SJSA1 (cell line): ENCODE measurements at regions not wholly inside any gene's neighbourhood (a gene's known extent, or its start where the extent isn't known, plus 50 kb on each side); places are given as distances from the start of the nearest gene placed in this dataset.

Experiments used
- DNase-seq, 2 experiments: peaks; one replicate each; pipeline ENCODE4 v3.0.0-alpha.2; 2015 to 2020; ENCODE audit warnings: low spot score in 2 of 2, low read depth in 1 of 2
- H3K27ac ChIP-seq: fragments of 250-450 bp; sonication (Bioruptor Pico); 2 replicates; pipeline ENCODE4 v1.5.1; 2020; ENCODE audit warnings: mild to moderate bottlenecking, moderate library complexity
- H3K27me3 ChIP-seq: fragments of 250-450 bp; sonication (Bioruptor Pico); replicated peaks from 2 replicates; pipeline ENCODE4 v1.5.1; 2020; ENCODE audit warnings: mild to moderate bottlenecking, moderate library complexity
- H3K36me3 ChIP-seq: fragments of 250-450 bp; sonication (Bioruptor Pico); 2 replicates; pipeline ENCODE4 v1.5.1; 2020; ENCODE audit warnings: mild to moderate bottlenecking
- H3K4me1 ChIP-seq: fragments of 250-450 bp; sonication (Bioruptor Pico); replicated peaks from 2 replicates; pipeline ENCODE4 v1.6.1; 2021; ENCODE audit warnings: mild to moderate bottlenecking
- H3K4me3 ChIP-seq: fragments of 250-450 bp; sonication (Bioruptor Pico); 2 replicates; pipeline ENCODE4 v1.5.1; 2020; ENCODE audit warnings: mild to moderate bottlenecking
- H3K9me3 ChIP-seq: fragments of 250-450 bp; sonication (Bioruptor Pico); replicated peaks from 2 replicates; pipeline ENCODE4 v1.5.1; 2020; ENCODE audit warnings: mild to moderate bottlenecking

- DNase-seq: no peak
- Histone ChIP-seq H3K4me1 (peaks cover 17% of the 10 kb centered on the region), H3K9me3 (no peaks in the 10 kb centered on the region), H3K27me3 (no peaks in the 10 kb centered on the region), H3K36me3 (no peaks in the 10 kb centered on the region), H3K27ac (no peak overlapping the region), H3K4me3 (no peak overlapping the region)
Observed at GRCh38 chr14:100442498-100443490, 119.7 kb downstream of the SLC25A47 start.

DNA sequence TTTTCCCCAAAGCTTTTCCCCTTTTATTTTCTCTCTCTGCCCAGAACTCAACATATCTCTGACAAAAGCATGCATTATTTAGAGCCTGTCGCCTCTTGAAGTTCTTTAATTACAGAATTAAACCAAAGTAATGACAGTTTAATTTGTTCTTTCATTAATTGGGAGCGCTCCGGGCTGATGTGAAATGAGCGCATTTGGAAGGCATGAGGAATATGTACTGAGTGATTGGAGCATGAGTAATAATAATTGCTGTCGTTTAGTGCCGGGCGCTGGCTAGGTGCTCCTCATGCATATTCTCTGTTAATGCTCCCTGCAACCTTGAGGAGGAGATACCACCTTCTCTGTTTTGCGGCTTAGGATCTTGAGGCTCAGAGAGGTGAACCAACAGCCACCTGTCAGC lies 120.5 kb downstream of the SLC25A47 start:
- DNase-seq: no peak
- no peaks in the 10 kb centered on the region for H3K36me3 ChIP-seq
- H3K27ac ChIP-seq: no peak overlapping the region
- H3K9me3 ChIP-seq: no peaks in the 10 kb centered on the region
- H3K4me3 ChIP-seq: no peak overlapping the region
- H3K27me3 ChIP-seq: no peaks in the 10 kb centered on the region
- H3K4me1 ChIP-seq: peaks cover 17% of the 10 kb centered on the region

DNA sequence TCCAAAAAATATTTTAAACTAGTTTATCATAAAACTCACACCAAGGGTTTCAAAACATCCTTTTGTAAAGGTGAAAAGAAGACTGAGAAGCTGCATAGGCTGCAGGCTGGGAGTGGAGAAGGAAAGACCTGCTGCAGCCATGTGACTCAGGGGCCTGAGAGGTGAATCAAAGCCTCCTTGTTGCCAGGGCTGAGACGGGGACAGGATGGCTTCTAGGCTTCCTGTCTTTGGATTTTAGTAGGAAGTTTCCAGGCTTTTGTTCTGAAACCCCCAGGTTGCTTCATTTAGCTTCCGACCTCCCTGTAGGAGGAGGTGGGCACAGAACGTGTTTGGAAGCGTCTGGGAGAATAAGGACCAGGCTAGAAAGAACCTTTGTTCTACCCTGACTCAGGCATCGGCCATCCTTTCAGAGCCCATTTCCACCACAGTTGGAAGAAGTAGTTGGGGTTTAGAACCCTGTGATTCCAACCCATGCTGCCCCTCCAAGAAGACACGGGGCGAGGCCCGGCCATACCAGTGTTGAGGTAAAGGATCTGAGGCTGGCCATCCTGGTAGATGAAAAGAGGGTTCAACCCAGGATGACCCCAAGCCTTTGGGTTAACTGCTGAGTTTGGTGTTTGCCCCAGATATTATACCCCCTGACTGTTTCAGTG lies 122.4 kb downstream of the SLC25A47 start:
- no peaks in the 10 kb centered on the region for H3K36me3 ChIP-seq
- H3K27ac ChIP-seq: no peak overlapping the region
- no peaks in the 10 kb centered on the region for H3K9me3 ChIP-seq
- no peaks in the 10 kb centered on the region for H3K27me3 ChIP-seq
- no peak for DNase-seq
- H3K4me3 ChIP-seq: no peak overlapping the region
- no peaks in the 10 kb centered on the region; the same call in 1 of the 2 replicates for H3K4me1 ChIP-seq

- no peak overlapping the region for H3K27ac ChIP-seq
- no peaks in the 10 kb centered on the region for H3K36me3 ChIP-seq
- no peaks in the 10 kb centered on the region for H3K27me3 ChIP-seq
- DNase-seq: no peak
- H3K4me1 ChIP-seq: no peaks in the 10 kb centered on the region; the same call in 1 of the 2 replicates
- H3K9me3 ChIP-seq: no peaks in the 10 kb centered on the region
- no peak overlapping the region for H3K4me3 ChIP-seq
Observed at GRCh38 chr14:100446572-100446971, 123.4 kb downstream of the SLC25A47 start.

DNA sequence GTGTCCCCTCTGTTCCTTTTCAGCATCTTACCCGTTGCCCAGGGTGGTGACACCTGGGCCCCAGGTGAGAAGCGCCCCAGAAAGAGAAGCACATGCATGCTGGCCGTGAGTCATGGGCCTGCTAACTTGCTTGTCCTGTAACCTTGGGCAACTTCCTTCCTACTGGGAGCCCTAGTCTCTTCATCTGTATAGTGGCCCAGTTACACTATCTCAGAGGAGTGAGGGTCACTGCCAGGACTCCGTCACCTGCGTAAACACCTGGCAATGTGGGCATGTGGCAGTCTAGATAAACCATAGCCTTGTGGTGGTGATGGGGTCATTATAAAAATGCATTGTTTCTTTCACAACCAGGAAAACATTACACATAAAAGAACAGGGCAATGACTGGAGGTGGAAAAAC lies 125.2 kb downstream of the SLC25A47 start:
- no peak for DNase-seq
- Histone ChIP-seq H3K27ac (no peak overlapping the region), H3K27me3 (no peaks in the 10 kb centered on the region), H3K4me1 (no peaks in the 10 kb centered on the region; the same call in 1 of the 2 replicates), H3K9me3 (no peaks in the 10 kb centered on the region), H3K36me3 (no peaks in the 10 kb centered on the region), H3K4me3 (no peak overlapping the region)

DNA sequence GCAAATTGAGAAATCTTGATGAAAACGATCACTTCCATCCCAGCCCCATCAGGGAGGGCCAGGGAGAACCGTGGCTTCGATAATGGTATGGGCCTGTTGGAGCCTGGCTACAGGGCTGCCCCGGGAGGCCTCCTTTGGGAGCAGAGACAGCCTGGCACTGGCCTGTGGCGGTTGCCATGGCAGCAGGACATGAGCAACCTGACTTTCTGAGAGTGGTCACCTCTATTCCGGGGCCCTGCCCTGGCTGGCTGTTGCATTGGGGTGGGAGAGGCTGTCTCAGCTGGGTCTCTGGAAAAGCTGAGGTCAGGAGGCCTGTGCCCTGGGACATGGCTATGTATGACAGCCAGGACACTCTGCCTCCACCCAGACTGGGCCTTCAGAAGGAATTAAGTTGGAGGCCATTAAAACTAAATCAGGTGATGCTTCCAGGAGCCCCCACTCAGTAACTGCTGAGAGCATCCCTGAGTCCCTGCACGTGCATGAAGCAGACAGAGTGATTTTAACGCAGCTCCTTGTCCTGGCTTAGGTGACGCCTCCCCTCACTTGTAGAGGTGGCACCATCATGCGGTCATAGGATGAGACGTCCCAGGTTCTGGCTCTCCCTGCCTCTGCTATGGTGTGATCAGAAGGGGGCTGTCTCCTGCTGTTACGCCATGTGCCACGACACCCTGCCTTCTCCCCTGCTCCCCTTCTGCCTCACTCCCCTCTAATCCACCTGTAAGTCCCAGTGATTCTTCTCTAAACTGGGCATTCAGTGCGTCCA lies 126.3 kb downstream of the SLC25A47 start:
- no peak for DNase-seq
- H3K4me3 ChIP-seq: no peak overlapping the region
- H3K27ac ChIP-seq: no peak overlapping the region
- H3K9me3 ChIP-seq: no peaks in the 10 kb centered on the region
- no peaks in the 10 kb centered on the region for H3K4me1 ChIP-seq
- H3K36me3 ChIP-seq: no peaks in the 10 kb centered on the region
- H3K27me3 ChIP-seq: no peaks in the 10 kb centered on the region

DNA sequence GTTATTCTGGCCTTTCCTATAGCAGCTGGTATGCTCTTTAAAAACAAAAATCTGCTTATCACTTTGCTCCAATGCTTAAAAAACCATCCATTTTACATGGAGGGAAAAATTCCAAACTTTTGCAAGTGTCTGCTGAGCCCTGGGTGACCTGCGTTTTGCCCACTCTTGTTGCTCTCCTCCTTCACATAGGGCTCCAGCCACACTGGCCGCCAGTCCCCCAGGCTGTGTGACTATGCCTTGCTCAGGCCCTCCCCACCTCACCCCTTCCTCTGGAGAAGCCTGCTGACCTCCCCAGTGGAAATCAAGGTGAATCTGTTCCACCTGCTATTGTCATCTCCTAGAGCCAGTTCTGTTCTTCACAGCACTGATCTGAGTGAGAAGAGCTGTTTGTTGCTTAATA lies 126.9 kb downstream of the SLC25A47 start:
- Histone ChIP-seq H3K4me3 (no peak overlapping the region), H3K4me1 (no peaks in the 10 kb centered on the region), H3K27me3 (no peaks in the 10 kb centered on the region), H3K9me3 (no peaks in the 10 kb centered on the region), H3K27ac (no peak overlapping the region), H3K36me3 (no peaks in the 10 kb centered on the region)
- DNase-seq: no peak

DNA sequence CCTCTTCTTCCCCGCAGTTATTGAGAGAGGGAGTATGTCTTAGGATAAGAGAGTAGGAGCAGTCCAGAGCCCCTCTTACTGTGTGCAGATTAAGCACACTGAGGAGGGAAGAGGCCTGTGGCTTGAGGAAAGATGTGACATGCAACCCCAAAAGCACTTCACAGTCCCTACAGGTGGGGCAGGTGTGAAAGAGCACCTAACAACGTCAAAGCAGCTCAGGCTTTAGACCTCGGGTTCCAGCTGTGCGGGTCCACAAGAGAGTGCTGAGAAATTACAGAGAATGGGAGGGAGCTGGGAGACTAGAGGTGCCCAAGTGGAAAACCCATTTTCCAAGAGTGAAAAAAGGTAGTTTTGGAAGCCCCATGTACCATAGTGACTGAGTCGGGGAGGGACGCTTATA lies 127.6 kb downstream of the SLC25A47 start:
- Histone ChIP-seq H3K27me3 (no peaks in the 10 kb centered on the region), H3K4me3 (no peak overlapping the region)
- no peak for DNase-seq

DNA sequence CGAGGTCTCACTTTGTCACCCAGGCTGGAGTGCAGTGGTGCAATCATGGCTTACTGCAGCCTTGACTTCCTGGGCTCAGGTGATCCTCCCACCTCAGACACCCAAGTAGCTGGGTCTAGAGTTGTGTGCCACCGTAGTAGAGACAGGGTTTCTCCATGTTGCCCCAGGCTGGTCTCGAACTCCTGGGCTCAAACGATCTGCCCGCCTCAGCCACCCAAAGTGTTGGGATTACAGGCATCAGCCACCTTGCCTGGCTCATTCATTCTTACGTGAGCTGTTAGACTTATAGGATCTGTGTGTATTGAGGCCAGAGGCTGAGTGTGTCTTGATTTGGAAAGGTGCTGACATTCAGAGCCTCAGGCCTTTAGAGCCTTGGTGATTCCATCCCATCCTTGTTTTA lies 128.1 kb downstream of the SLC25A47 start:
- Histone ChIP-seq H3K27me3 (no peaks in the 10 kb centered on the region), H3K27ac (no peak overlapping the region), H3K4me3 (no peak overlapping the region), H3K9me3 (no peaks in the 10 kb centered on the region), H3K4me1 (no peaks in the 10 kb centered on the region), H3K36me3 (no peaks in the 10 kb centered on the region)
- no peak for DNase-seq

More for the DNA sequence above, 127.6 kb downstream of the SLC25A47 start:
- no peaks in the 10 kb centered on the region for H3K9me3 ChIP-seq
- no peaks in the 10 kb centered on the region for H3K4me1 ChIP-seq
- no peaks in the 10 kb centered on the region for H3K36me3 ChIP-seq
- H3K27ac ChIP-seq: no peak overlapping the region

- Histone ChIP-seq H3K9me3 (no peaks in the 10 kb centered on the region), H3K27ac (no peak overlapping the region), H3K36me3 (no peaks in the 10 kb centered on the region), H3K4me3 (no peak overlapping the region), H3K27me3 (no peaks in the 10 kb centered on the region), H3K4me1 (no peaks in the 10 kb centered on the region)
- no peak for DNase-seq
Observed at GRCh38 chr14:100453930-100454329, 130.8 kb downstream of the SLC25A47 start.

DNA sequence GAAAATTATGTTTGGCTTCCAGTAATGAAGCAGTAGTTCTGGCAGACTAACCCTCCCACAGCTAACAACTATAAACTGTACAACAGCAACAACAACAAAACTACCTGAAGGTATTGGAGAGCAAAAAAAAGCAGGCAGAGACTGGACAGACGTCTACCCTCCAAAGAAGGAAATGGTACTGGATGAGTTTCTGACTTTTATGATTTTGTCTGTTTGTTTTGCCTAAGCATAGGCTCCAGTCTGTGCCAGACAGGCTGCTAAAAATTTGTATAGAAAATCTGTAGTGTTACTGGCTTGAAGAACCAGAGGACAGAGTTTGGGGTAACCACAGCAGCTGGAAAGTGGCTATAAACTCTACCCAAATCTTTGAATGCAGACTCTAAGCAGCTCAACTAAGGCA lies 131.3 kb downstream of the SLC25A47 start:
- Histone ChIP-seq H3K4me1 (no peaks in the 10 kb centered on the region), H3K36me3 (no peaks in the 10 kb centered on the region), H3K4me3 (no peak overlapping the region), H3K27ac (no peak overlapping the region), H3K27me3 (no peaks in the 10 kb centered on the region), H3K9me3 (no peaks in the 10 kb centered on the region)
- DNase-seq: no peak

DNA sequence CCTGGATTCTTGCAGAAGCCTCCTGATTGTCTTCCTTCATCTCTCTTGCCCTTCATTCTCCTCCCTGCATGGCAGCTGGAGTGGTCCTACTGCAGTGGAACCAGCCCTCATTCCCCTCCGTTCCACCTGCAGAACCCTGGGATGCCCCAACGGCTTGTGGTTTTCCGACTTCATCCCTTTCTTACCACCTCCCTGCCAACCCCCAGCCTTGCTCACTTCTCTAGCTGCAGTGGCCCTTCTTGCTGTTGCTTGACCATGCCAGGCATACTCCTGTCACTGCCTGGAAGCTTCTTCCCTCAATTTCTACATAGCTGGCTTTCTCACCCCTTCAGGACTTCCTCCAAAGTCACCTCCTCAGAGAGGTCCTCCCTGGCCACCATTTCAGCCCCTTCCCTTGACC lies 123.3 kb downstream of the BEGAIN start:
- DNase-seq: no peak
- Histone ChIP-seq H3K27ac (no peak overlapping the region), H3K36me3 (no peaks in the 10 kb centered on the region), H3K4me1 (no peaks in the 10 kb centered on the region), H3K9me3 (no peaks in the 10 kb centered on the region), H3K4me3 (no peak overlapping the region), H3K27me3 (no peaks in the 10 kb centered on the region)

- H3K36me3 ChIP-seq: no peaks in the 10 kb centered on the region
- no peaks in the 10 kb centered on the region for H3K9me3 ChIP-seq
- H3K27me3 ChIP-seq: no peaks in the 10 kb centered on the region
- no peak overlapping the region for H3K4me3 ChIP-seq
- H3K4me1 ChIP-seq: no peaks in the 10 kb centered on the region
- no peak for DNase-seq
- H3K27ac ChIP-seq: no peak overlapping the region
Observed at GRCh38 chr14:100466111-100466856, 120.9 kb downstream of the BEGAIN start.
